Left ventricle myocardium inferior (tissue), 1 donor: ENCODE measurements at regions not wholly inside any gene's neighbourhood (a gene's known extent, or its start where the extent isn't known, plus 50 kb on each side); places are given as distances from the start of the nearest gene placed in this dataset.

ENCODE experiments used
- DNase-seq: peaks from one replicate; pipeline ENCODE4 v3.0.0-alpha.2; 2020
- H3K27ac ChIP-seq: fragments of 200-600 bp; replicated peaks from 2 replicates; pipeline ENCODE4 v1.8.0; 2021
- H3K27me3 ChIP-seq: fragments of 200-600 bp; 2 replicates; pipeline ENCODE4 v1.8.0; 2021; ENCODE audit warnings: low read depth
- H3K36me3 ChIP-seq: fragments of 200-600 bp; 2 replicates; pipeline ENCODE4 v1.8.0; 2021
- H3K4me1 ChIP-seq: fragments of 200-600 bp; 2 replicates; pipeline ENCODE4 v1.8.0; 2021
- H3K4me3 ChIP-seq: fragments of 200-600 bp; 2 replicates; pipeline ENCODE4 v1.8.0; 2021; ENCODE audit warnings: mild to moderate bottlenecking, moderate library complexity
- H3K9me3 ChIP-seq: fragments of 200-600 bp; replicated peaks from 2 replicates; pipeline ENCODE4 v1.8.0; 2021
- intact Hi-C: fragments of 100-400 bp; cut with micrococcal nuclease; formaldehyde crosslinking; loops from one replicate; pipeline ENCODE4 v1.11.0; 2022
- TF ChIP-seq, protein P1 (sequence below): fragments of 200-600 bp; IDR thresholded peaks from 2 replicates; pipeline ENCODE4 v1.8.0; 2021; ENCODE audit warnings: antibody characterized with exemption, mild to moderate bottlenecking, borderline replicate concordance
- donor health status: DM: no; HTN: yes; CAD: no; lungs with severe emphysema.

DNA sequence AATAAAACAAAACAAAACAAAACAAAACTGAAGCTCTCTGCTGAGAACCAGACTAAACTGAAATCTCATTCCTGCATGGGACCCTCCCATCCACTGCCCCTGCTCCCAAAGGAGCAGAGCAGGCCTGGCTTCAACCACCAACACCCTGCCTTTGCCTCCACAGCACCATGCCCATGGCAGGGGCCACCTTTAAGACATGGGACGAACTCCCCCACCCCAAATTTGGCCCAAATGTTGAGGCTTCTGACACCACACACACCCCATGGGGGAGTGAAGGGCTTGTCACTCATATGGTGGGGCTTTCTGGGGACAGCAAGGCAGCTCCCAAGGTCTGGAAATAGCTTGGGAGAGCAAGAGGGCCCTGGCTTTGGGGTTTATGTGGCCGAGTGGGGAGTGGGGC, 177.2 kb downstream of the KIF26A start:
- peaks cover 10% of the 10 kb centered on the region for H3K9me3 ChIP-seq
- peaks cover 14% of the 10 kb centered on the region for H3K4me1 ChIP-seq
- intact Hi-C loops: no loop called here
- no peak overlapping the region for H3K4me3 ChIP-seq
- no peaks in the 10 kb centered on the region for H3K36me3 ChIP-seq
- no peak overlapping the region for H3K27ac ChIP-seq
- DNase-seq: no peak
- TF ChIP-seq, protein P1, sequence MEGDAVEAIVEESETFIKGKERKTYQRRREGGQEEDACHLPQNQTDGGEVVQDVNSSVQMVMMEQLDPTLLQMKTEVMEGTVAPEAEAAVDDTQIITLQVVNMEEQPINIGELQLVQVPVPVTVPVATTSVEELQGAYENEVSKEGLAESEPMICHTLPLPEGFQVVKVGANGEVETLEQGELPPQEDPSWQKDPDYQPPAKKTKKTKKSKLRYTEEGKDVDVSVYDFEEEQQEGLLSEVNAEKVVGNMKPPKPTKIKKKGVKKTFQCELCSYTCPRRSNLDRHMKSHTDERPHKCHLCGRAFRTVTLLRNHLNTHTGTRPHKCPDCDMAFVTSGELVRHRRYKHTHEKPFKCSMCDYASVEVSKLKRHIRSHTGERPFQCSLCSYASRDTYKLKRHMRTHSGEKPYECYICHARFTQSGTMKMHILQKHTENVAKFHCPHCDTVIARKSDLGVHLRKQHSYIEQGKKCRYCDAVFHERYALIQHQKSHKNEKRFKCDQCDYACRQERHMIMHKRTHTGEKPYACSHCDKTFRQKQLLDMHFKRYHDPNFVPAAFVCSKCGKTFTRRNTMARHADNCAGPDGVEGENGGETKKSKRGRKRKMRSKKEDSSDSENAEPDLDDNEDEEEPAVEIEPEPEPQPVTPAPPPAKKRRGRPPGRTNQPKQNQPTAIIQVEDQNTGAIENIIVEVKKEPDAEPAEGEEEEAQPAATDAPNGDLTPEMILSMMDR: no peak
- peaks cover 17% of the 10 kb centered on the region for H3K27me3 ChIP-seq

DNA sequence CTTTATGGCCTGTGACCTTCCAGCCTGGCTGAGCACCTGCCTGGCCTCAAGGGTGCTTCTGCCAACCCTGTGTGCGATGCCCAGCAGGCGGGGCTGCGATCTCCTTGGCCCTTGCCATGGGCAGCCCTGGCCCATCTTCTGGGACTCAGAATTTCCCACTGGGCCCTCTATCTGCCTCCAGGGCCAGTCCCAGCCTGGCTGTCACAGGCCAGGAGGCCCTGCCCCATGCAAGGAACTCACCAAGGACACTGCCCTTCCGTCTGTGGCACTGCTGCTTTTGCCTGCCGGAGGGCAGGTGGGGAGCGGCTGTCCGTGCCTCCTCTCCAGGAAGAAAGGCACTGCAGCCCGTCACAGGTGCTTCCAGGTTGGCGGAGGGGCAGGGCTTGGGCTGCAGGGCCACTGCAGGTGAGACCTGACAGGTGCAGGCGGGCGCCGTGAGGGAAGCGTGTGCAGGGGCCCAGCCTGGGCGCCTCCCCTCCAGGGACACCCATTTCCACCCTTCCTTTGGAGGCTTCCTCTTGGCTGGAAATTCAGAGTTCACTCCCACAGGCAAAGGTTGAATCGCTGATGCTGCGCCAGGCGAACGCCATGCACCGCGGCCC, 177.8 kb downstream of the KIF26A start:
- no peak for DNase-seq
- no peak overlapping the region for H3K4me3 ChIP-seq
- intact Hi-C loops: no loop called here
- H3K27me3 ChIP-seq: peaks cover 23% of the 10 kb centered on the region
- no peaks in the 10 kb centered on the region for H3K36me3 ChIP-seq
- H3K9me3 ChIP-seq: peaks cover 4% of the 10 kb centered on the region
- H3K27ac ChIP-seq: no peak overlapping the region
- TF ChIP-seq, protein P1: no peak
- H3K4me1 ChIP-seq: peaks cover 20% of the 10 kb centered on the region

DNA sequence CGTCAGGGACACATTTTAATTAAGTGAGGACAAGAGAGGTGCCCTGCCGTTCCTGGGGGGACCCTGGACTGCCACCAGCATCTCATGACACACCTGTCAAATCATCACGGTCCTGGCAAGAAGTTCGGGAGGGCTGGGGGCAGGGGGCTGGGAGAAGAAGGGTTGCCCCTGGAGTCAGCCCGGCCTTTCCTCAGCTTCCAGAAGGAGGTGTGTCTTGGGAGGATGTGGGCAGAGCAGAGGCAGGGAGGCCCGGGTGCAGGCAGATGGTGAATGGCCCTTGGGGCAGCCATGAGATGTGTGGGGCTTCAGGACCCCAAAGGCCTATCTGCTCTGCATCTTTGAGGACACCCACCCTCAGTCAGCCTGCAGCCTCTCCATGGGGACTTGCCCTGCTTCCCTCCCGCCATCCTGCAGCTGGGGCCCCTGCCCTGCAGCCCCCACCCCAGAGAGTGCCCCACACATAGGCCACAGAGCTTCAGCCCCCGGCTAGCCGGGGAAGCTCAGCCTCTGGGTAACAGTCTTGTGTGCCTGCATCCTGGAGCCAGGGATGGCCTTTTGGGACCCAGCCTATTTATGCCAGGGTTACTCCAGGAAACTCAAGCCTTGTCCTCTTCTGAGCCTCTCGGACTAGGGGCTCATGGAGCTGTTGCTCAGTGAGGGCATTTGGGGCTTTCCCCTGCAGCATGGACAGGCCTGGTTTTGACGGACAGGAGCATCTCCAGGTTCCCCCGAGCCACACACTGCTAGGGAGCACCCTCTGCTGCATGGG, 178.5 kb downstream of the KIF26A start:
- no peaks in the 10 kb centered on the region for H3K9me3 ChIP-seq
- intact Hi-C loops: no loop called here
- H3K27ac ChIP-seq: no peak overlapping the region
- H3K4me3 ChIP-seq: no peak overlapping the region
- H3K4me1 ChIP-seq: peaks cover 23% of the 10 kb centered on the region
- DNase-seq: no peak
- peaks cover 30% of the 10 kb centered on the region for H3K27me3 ChIP-seq
- H3K36me3 ChIP-seq: no peaks in the 10 kb centered on the region
- TF ChIP-seq, protein P1: no peak

DNA sequence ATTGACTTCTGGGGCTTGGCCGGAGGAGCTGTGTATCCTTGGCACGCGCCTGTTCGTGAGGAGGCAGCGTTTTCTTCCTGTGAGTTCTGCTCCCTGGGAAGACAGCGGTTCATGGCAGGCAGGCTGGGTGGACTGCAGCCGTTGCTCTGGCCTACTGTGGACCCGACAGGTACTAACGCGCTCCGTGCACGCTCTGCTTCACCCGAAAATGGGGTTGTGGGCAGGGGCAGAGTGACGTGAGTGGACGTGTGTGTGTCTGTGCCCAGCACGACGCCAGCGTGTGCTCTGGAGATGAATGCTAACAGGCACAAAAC, 179.1 kb downstream of the KIF26A start:
- Histone ChIP-seq H3K27me3 (peaks cover 35% of the 10 kb centered on the region), H3K36me3 (no peaks in the 10 kb centered on the region), H3K9me3 (no peaks in the 10 kb centered on the region), H3K27ac (no peak overlapping the region), H3K4me3 (no peak overlapping the region), H3K4me1 (peaks cover 23% of the 10 kb centered on the region)
- DNase-seq: no peak
- intact Hi-C loops: no loop called here
- TF ChIP-seq, protein P1: no peak

DNA sequence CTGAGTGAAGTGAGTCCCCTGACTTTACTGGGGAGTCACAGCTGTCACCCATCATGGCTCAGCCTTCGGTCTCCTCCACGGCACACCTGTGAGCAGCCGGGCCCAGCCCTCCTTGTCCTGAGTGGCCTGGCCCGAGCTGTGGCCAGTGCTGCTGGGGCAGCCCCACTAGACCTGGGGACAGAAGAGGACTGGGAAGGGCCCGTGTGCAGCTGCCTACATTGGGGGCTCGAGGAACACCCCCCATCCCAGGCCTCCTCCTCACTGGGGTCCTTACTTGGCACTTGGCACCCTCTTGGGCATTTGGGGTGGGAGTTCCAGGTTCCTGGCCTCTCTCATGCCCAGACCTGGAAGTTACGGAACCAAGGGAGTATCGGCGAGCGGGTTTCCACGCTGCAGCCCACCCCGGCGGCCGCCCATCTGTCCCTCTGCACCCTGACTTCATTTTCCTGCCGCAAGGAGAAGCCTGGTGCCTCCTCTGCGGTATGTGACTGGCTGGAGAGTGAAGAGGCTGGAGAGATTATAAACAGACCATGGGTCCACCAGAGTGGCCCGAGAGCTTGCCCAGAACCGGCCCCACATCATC, 179.7 kb downstream of the KIF26A start:
- intact Hi-C loops: no loop called here
- no peak overlapping the region for H3K27ac ChIP-seq
- no peak for DNase-seq

More for the DNA sequence above, 179.7 kb downstream of the KIF26A start:
- Histone ChIP-seq H3K36me3 (no peaks in the 10 kb centered on the region), H3K4me1 (peaks cover 23% of the 10 kb centered on the region), H3K9me3 (no peaks in the 10 kb centered on the region), H3K27me3 (peaks cover 38% of the 10 kb centered on the region), H3K4me3 (no peak overlapping the region)
- TF ChIP-seq, protein P1: no peak
